GM12865 (cell line): ENCODE measurements at regions not wholly inside any gene's neighbourhood (a gene's known extent, or its start where the extent isn't known, plus 50 kb on each side); places are given as distances from the start of the nearest gene placed in this dataset.

Experiments
- DNase-seq: peaks from one replicate; pipeline ENCODE4 v3.0.0; 2010; ENCODE audit warnings: low read depth
- H3K4me3 ChIP-seq: 2 replicates; pipeline ENCODE4 v1.5.1; 2011; ENCODE audit warnings: mild to moderate bottlenecking, low read depth, low read length, control low read depth
- CTCF ChIP-seq: IDR thresholded peaks from 2 replicates; pipeline ENCODE4 v1.5.1; 2011; ENCODE audit warnings: low read length, control low read depth, low read depth, inconsistent platforms; ENCODE audit not compliant: insufficient read depth; ENCODE audit errors: missing control alignments

GRCh38 chr3:28978092-28978491, 302.8 kb upstream of the RBMS3 start:
- TF ChIP-seq CTCF: no peak
- no peak overlapping the region for H3K4me3 ChIP-seq
- DNase-seq: no peak

GRCh38 chr3:28980131-28980530, 300.7 kb upstream of the RBMS3 start:
- H3K4me3 ChIP-seq: no peak overlapping the region
- no peak for DNase-seq
- no peak for TF ChIP-seq CTCF

GRCh38 chr3:28980631-28981030, 300.2 kb upstream of the RBMS3 start:
- TF ChIP-seq CTCF: no peak
- no peak for DNase-seq
- H3K4me3 ChIP-seq: no peak overlapping the region

- DNase-seq: peak; percentile 53
- TF ChIP-seq CTCF: no peak
- H3K4me3 ChIP-seq: no peak overlapping the region
These were observed 298.0 kb upstream of the RBMS3 start for GRCh38 chr3:28982906-28983305.

- no peak for TF ChIP-seq CTCF
- no peak for DNase-seq
- H3K4me3 ChIP-seq: no peak overlapping the region
These were observed 293.9 kb upstream of the RBMS3 start for GRCh38 chr3:28986922-28987321.

GRCh38 chr3:28989646-28990089, 291.2 kb upstream of the RBMS3 start:
- no peak overlapping the region for H3K4me3 ChIP-seq
- peak; percentile 69 for DNase-seq

More at GRCh38 chr3:28989646-28990089, 291.2 kb upstream of the RBMS3 start:
- no peak for TF ChIP-seq CTCF
